ENCODE measurements at regions not wholly inside any gene's neighbourhood (a gene's known extent, or its start where the extent isn't known, plus 50 kb on each side); places are given as distances from the start of the nearest gene placed in this dataset.

DNA sequence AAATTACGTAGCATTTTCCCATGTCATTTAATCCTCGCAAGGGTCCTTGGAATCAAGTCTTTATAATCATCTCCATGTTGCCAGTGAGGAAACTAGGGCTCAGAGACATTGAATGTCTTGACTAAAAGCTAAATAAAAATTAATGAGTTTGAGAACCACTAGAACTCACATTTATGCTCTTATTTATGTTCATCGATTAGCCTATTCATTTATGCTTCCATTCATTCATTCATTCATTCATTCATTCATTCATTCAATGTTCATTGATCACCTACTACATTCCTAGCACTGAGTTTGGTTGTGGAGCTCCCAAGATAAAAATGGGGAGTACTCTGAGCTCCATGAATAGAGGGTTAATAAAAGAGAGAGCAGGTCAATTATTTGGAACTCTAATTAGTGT is 59.7 kb downstream of the KCNA1 start:
- intact Hi-C loops (cut with DNase I; ENCODE audit: low total_unique reads): no loop called here
- Histone ChIP-seq H3K4me1 (no peaks in the 10 kb centered on the region), H3K9me3 (no peaks in the 10 kb centered on the region), H3K27me3 (replicated peaks in 1 of 7) (peaks cover 0 to 39% (median 3%) of the 10 kb centered on the region in 7 donors), H3K36me3 (no peaks in the 10 kb centered on the region), H3K27ac (no peak overlapping the region), H3K4me3 (no peak overlapping the region)
- WGBS, 5 donors: 82 to 92% (median 88%) methylated on average over 3 of the region's 3 CpGs
- TF ChIP-seq POLR2A (IDR thresholded peaks at IDR 0.05): no peak
- TF ChIP-seq, protein P1, sequence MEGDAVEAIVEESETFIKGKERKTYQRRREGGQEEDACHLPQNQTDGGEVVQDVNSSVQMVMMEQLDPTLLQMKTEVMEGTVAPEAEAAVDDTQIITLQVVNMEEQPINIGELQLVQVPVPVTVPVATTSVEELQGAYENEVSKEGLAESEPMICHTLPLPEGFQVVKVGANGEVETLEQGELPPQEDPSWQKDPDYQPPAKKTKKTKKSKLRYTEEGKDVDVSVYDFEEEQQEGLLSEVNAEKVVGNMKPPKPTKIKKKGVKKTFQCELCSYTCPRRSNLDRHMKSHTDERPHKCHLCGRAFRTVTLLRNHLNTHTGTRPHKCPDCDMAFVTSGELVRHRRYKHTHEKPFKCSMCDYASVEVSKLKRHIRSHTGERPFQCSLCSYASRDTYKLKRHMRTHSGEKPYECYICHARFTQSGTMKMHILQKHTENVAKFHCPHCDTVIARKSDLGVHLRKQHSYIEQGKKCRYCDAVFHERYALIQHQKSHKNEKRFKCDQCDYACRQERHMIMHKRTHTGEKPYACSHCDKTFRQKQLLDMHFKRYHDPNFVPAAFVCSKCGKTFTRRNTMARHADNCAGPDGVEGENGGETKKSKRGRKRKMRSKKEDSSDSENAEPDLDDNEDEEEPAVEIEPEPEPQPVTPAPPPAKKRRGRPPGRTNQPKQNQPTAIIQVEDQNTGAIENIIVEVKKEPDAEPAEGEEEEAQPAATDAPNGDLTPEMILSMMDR (IDR thresholded peaks at IDR 0.05 in 8 of 11, conservative IDR thresholded peaks at IDR 0.05 in 3 of 11): no peak
- no peak for TF ChIP-seq POLR2AphosphoS5 (IDR thresholded peaks at IDR 0.05)
- DNase-seq: no peak

DNA sequence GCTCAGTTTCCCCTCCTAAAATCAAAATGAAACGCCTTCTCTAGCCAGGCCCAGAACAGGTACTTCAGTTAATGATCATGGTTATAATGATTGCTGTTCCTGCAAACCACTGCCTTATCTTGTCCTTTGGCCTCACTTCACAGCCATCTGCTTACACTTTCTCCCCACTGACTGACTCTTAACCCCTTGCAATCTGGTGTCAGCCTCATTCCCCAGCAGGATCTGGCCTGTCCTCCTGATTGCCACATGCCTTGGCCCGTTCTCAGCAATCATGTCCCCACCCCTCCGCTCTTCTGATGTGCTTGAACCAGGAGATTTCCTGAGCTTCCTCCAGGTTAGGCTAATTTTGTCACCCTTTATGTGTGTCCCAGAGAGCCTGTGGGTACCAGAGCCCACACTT is 64.5 kb downstream of the KCNA1 start:
- H3K27me3 ChIP-seq (replicated peaks in 1 of 7): peaks cover 0 to 52% (median 11%) of the 10 kb centered on the region in 7 donors
- WGBS, 5 donors: 59 to 78% (median 73%) methylated on average over 3 of the region's 3 CpGs
- intact Hi-C loops (cut with DNase I; ENCODE audit: low total_unique reads): no loop called here

DNA sequence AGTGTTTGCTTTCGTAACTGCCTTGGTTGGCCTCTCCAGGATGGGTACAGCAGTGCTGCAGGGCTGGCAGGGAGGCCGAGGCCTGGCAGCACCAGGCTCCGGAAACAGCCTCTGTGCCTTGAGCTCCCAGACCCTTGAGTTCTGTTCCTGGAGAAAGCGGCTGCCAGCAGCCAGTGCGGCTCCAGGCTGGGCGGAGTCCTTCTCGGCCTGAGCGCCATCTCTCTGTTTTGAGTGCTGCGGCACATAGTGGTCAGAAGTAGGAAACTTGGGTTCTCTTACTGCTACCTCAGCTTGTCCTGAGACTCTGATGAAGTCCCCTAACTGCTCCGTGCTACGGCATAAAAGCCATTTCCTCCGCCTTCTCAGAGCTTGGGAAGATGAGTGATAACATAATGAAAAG is 65.9 kb downstream of the KCNA1 start:
- H3K4me3 ChIP-seq: no peak overlapping the region
- H3K36me3 ChIP-seq: no peaks in the 10 kb centered on the region
- peaks cover 0 to 57% (median 11%) of the 10 kb centered on the region in 7 donors for H3K27me3 ChIP-seq (replicated peaks in 1 of 7)
- WGBS, 5 donors: 61 to 81% (median 79%) methylated on average over 12 of the region's 12 CpGs
- intact Hi-C loops (cut with DNase I; ENCODE audit: low total_unique reads): no loop called here
- no peak overlapping the region for H3K27ac ChIP-seq
- H3K9me3 ChIP-seq: no peaks in the 10 kb centered on the region
- no peak for DNase-seq
- no peaks in the 10 kb centered on the region for H3K4me1 ChIP-seq
- TF ChIP-seq, protein P1 (IDR thresholded peaks at IDR 0.05 in 8 of 11, conservative IDR thresholded peaks at IDR 0.05 in 3 of 11): no peak
- TF ChIP-seq POLR2A (IDR thresholded peaks at IDR 0.05) (no peak), POLR2AphosphoS5 (IDR thresholded peaks at IDR 0.05) (no peak)

More for the DNA sequence above, 64.5 kb downstream of the KCNA1 start:
- no peak overlapping the region for H3K4me3 ChIP-seq
- no peak overlapping the region for H3K27ac ChIP-seq
- no peaks in the 10 kb centered on the region for H3K4me1 ChIP-seq
- H3K36me3 ChIP-seq: no peaks in the 10 kb centered on the region
- DNase-seq: no peak
- no peaks in the 10 kb centered on the region for H3K9me3 ChIP-seq
- TF ChIP-seq, protein P1 (IDR thresholded peaks at IDR 0.05 in 8 of 11, conservative IDR thresholded peaks at IDR 0.05 in 3 of 11): no peak

DNA sequence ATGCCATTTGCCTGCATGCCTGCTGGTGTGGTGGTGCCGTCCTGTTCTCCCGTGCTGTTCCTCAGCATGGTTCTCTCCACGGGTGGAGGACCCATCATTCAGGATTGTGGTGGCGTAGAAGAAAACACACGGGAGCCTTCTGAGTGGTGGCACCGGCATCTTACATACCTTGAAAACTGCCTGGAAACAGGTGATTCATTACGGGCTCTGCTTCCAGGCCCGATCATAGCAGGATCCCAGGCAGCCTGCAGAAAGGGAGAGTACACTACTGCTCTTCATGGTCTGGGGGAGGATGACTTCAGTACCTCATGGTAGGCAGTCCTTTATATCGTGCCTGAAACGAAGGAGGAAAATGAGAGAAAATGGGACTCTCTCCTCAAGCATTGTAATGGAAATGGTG is 66.6 kb upstream of the KCNA5 start:
- TF ChIP-seq, protein P1 (IDR thresholded peaks at IDR 0.05 in 8 of 11, conservative IDR thresholded peaks at IDR 0.05 in 3 of 11): no peak
- TF ChIP-seq POLR2A (IDR thresholded peaks at IDR 0.05) (no peak), POLR2AphosphoS5 (IDR thresholded peaks at IDR 0.05) (no peak)
- no peak for DNase-seq
- intact Hi-C loops (cut with DNase I; ENCODE audit: low total_unique reads): no loop called here
- Histone ChIP-seq H3K36me3 (no peaks in the 10 kb centered on the region), H3K4me3 (no peak overlapping the region), H3K9me3 (no peaks in the 10 kb centered on the region), H3K27me3 (replicated peaks in 1 of 7) (peaks cover 0 to 57% (median 11%) of the 10 kb centered on the region in 7 donors), H3K27ac (no peak overlapping the region), H3K4me1 (no peaks in the 10 kb centered on the region)
- WGBS, 5 donors: 79 to 87% (median 83%) methylated on average over 10 of the region's 10 CpGs
